Activated CD4-positive, alpha-beta T cell treated with anti-CD3 and anti-CD28 coated beads for 36 hours (primary cell): ENCODE measurements at regions not wholly inside any gene's neighbourhood (a gene's known extent, or its start where the extent isn't known, plus 50 kb on each side); places are given as distances from the start of the nearest gene placed in this dataset.

Source experiments
- ATAC-seq: fragments of 200-7000 bp; cut with Tn5 transposase; one replicate; pipeline ENCODE4 v1.10.0; 2021; ENCODE audit warnings: mild to moderate bottlenecking, moderate library complexity
- CTCF ChIA-PET: fragments of 350-600 bp; sonication (Branson Sonifier 250); formaldehyde crosslinking; loops from one replicate; lab custom pipeline; 2021; ENCODE audit warnings: antibody characterized with exemption; lab: Charles Lee
- POLR2A ChIA-PET: fragments of 350-600 bp; sonication (Branson Sonifier 250); formaldehyde crosslinking; loops from one replicate; lab custom pipeline; 2021; ENCODE audit warnings: antibody characterized with exemption, inconsistent platforms; lab: Charles Lee
- DNase-seq: peaks from one replicate; pipeline ENCODE4 v3.0.0-alpha.2; 2020
- H3K27ac Mint-ChIP-seq: one replicate; pipeline ENCODE4 v1.8.0; 2021; ENCODE audit warnings: mixed read lengths
- H3K27me3 Mint-ChIP-seq: one replicate; pipeline ENCODE4 v1.8.0; 2021; ENCODE audit warnings: mixed read lengths
- H3K36me3 Mint-ChIP-seq: one replicate; pipeline ENCODE4 v1.8.0; 2021; ENCODE audit warnings: low read depth, mixed read lengths
- H3K4me1 Mint-ChIP-seq: one replicate; pipeline ENCODE4 v1.8.0; 2021; ENCODE audit warnings: mixed read lengths
- H3K4me3 Mint-ChIP-seq: one replicate; pipeline ENCODE4 v1.8.0; 2021; ENCODE audit warnings: mild to moderate bottlenecking, moderate library complexity, mixed read lengths
- H3K9me3 Mint-ChIP-seq: one replicate; pipeline ENCODE4 v1.8.0; 2021; ENCODE audit warnings: low read depth, mixed read lengths
- intact Hi-C, 2 experiments: fragments of 100-400 bp; cut with DNase I in 1 of 2; cut with micrococcal nuclease in 1 of 2; formaldehyde crosslinking; loops; one replicate each; pipeline versions ENCODE4 v1.14.2 to v1.15.1; 2022 to 2024; cut with DNase I, micrococcal nuclease

DNA sequence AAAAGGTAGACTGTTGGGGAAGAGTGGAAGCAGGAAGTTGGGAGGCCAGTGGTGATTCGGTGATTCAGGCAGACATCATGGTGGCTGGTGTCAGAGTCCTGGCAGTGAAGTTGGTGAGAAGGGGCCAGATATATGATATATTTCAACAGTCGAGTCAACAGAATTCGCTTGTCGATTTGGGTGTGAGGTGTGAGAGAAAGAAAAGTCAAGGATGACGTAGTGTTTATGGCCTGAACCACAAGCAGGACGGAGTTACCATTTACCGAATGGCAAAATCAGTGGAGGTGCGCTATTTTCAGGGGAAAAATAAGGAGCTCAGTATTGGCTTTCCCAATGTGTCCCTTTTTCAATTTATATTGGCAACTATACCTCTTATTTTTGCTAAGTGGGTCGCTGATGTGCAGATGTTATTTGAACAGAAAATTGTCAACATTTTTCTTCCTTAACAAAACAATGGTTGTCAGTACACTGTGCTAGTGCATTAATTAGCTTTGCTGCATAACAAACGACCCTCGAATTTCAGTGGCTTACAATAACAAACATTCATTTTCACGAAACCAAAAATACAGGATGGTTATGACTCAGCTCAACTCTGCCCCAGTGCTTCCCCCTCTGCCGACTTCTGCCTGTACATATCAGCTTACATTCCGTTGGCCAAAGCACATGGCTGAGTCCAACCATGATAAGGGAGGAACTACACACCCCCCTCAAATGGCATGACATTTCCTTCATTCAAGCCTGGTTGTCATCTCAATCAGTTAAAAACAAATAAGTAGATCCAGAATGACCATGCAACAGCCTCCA is 255.0 kb upstream of the ZFP64 start:
- no peak overlapping the region for H3K4me3 Mint-ChIP-seq
- no peaks in the 10 kb centered on the region for H3K27me3 Mint-ChIP-seq
- intact Hi-C loops: no loop called here
- no peaks in the 10 kb centered on the region for H3K4me1 Mint-ChIP-seq
- no peaks in the 10 kb centered on the region for H3K36me3 Mint-ChIP-seq
- DNase-seq (no peak), ATAC-seq (no peak)
- ChIA-PET POLR2A (no interaction called here), CTCF (interaction anchor here (1.1 to 1.7 kb wide), 2 partner anchors 20 to 31 kb away, joined by 4 to 7 read pairs; no protein-coding TSS in a partner anchor)
- H3K9me3 Mint-ChIP-seq: no peaks in the 10 kb centered on the region
- no peak overlapping the region for H3K27ac Mint-ChIP-seq

- H3K27me3 Mint-ChIP-seq: no peaks in the 10 kb centered on the region
- no peaks in the 10 kb centered on the region for H3K36me3 Mint-ChIP-seq
- CTCF ChIA-PET: no interaction called here
- ATAC-seq (no peak), DNase-seq (no peak)
- no peak overlapping the region for H3K27ac Mint-ChIP-seq
- intact Hi-C loops: no loop called here
- H3K9me3 Mint-ChIP-seq: no peaks in the 10 kb centered on the region
- POLR2A ChIA-PET: no interaction called here
- no peaks in the 10 kb centered on the region for H3K4me1 Mint-ChIP-seq
- H3K4me3 Mint-ChIP-seq: no peak overlapping the region
Observed at GRCh38 chr20:52444455-52444854, 252.9 kb upstream of the ZFP64 start.

DNA sequence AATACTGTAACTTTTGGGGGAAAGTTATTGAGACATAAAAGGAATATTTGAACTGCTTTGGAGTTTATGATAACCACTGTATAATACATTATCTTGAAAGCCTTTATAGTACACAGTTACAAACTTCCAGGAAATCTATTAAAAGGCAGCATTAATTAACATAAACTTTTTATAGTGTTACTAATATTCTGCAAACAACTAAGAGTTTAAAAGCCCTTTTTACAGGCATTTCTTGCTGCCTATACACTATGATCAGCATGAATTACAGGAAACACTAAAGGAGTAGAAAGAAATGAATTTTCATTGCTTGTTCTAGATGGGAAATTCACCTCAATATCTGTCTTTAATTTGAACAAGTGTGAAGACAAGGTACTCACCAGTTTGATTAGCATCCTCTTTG is 252.3 kb upstream of the ZFP64 start:
- Mint-ChIP-seq H3K27ac (no peak overlapping the region), H3K4me1 (no peaks in the 10 kb centered on the region), H3K36me3 (no peaks in the 10 kb centered on the region), H3K9me3 (no peaks in the 10 kb centered on the region), H3K27me3 (no peaks in the 10 kb centered on the region), H3K4me3 (no peak overlapping the region)
- ATAC-seq (no peak), DNase-seq (no peak)
- POLR2A ChIA-PET: no interaction called here
- CTCF ChIA-PET: no interaction called here
- intact Hi-C loops: no loop called here

DNA sequence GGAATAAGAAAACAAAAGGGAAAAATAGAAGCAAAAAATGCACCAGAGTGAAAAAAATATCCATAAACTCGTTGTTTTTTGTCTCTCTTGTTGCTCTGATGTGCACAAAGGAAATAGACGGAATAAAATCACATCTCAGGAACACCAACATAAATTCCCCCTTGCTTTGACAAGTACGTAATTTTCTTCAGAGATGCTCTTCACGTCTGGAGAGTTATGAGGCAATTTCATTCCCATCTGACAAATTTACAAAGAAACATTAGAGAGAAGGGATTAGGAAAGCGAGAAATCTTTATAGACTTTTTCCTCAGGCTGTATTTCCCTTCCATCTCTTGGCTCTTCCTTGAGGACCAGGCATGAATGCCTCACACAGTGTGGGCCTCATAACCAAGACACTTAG is 250.1 kb upstream of the ZFP64 start:
- no peaks in the 10 kb centered on the region for H3K36me3 Mint-ChIP-seq
- no peaks in the 10 kb centered on the region for H3K27me3 Mint-ChIP-seq
- no peaks in the 10 kb centered on the region for H3K4me1 Mint-ChIP-seq
- CTCF ChIA-PET: no interaction called here
- no peak overlapping the region for H3K27ac Mint-ChIP-seq
- DNase-seq: no peak
- H3K9me3 Mint-ChIP-seq: no peaks in the 10 kb centered on the region
- no peak overlapping the region for H3K4me3 Mint-ChIP-seq
- ATAC-seq: no peak
- intact Hi-C loops: no loop called here
- POLR2A ChIA-PET: no interaction called here

GRCh38 chr20:52439375-52439774 is 247.8 kb upstream of the ZFP64 start:
- Mint-ChIP-seq H3K4me1 (no peaks in the 10 kb centered on the region), H3K27me3 (no peaks in the 10 kb centered on the region), H3K36me3 (no peaks in the 10 kb centered on the region), H3K4me3 (no peak overlapping the region), H3K27ac (no peak overlapping the region), H3K9me3 (no peaks in the 10 kb centered on the region)
- intact Hi-C loops: no loop called here
- ChIA-PET POLR2A (no interaction called here), CTCF (no interaction called here)
- DNase-seq (no peak), ATAC-seq (no peak)

GRCh38 chr20:52438326-52438963 is 246.9 kb upstream of the ZFP64 start:
- intact Hi-C loops: no loop called here
- ChIA-PET CTCF (interaction anchor here (0.6 to 0.7 kb wide), 2 partner anchors 41 to 78 kb away, joined by 3 read pairs; no protein-coding TSS in a partner anchor), POLR2A (no interaction called here)
- Mint-ChIP-seq H3K27me3 (no peaks in the 10 kb centered on the region), H3K4me1 (no peaks in the 10 kb centered on the region), H3K9me3 (no peaks in the 10 kb centered on the region), H3K36me3 (no peaks in the 10 kb centered on the region), H3K4me3 (no peak overlapping the region), H3K27ac (no peak overlapping the region)
- ATAC-seq (no peak), DNase-seq (no peak)

DNA sequence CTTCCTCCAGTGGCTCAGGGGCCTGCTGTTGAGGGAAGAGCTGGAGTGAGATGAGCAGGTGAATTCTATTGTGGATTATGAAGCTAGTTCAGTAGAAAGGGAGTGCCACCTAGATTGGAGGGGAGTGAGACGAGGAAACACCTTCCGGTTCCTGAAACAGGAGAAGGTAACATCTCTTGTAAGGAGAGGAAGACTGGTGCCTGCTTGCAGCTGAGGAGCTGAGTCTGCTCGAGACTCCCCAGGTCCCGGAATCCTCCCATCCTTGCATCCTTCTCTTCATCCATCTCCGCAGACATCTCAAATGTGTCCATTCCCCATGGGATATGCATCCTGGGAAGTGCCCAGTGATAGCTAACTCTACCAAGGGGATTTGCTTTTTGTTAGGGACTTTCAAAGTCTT is 242.9 kb upstream of the ZFP64 start:
- ChIA-PET POLR2A (interaction anchor here (0.9 kb wide), 1 partner anchor 161 kb away, joined by 3 read pairs; no protein-coding TSS in a partner anchor), CTCF (interaction anchor here (0.7 kb wide), 1 partner anchor 174 kb away, joined by 5 read pairs; no protein-coding TSS in a partner anchor)
- Mint-ChIP-seq H3K9me3 (peaks cover 11% of the 10 kb centered on the region), H3K27ac (no peak overlapping the region), H3K27me3 (no peaks in the 10 kb centered on the region), H3K4me3 (no peak overlapping the region), H3K36me3 (no peaks in the 10 kb centered on the region), H3K4me1 (no peaks in the 10 kb centered on the region)
- DNase-seq (no peak), ATAC-seq (no peak)
- intact Hi-C loops: no loop called here

GRCh38 chr20:52434041-52434425 is 242.5 kb upstream of the ZFP64 start:
- H3K4me1 Mint-ChIP-seq: no peaks in the 10 kb centered on the region
- H3K27ac Mint-ChIP-seq: no peak overlapping the region
- ATAC-seq (no peak), DNase-seq (no peak)
- no peaks in the 10 kb centered on the region for H3K27me3 Mint-ChIP-seq
- ChIA-PET CTCF (interaction anchor here (0.7 kb wide), 1 partner anchor 174 kb away, joined by 5 read pairs; no protein-coding TSS in a partner anchor), POLR2A (interaction anchor here (0.9 kb wide), 1 partner anchor 161 kb away, joined by 3 read pairs; no protein-coding TSS in a partner anchor)
- intact Hi-C loops: no loop called here
- H3K4me3 Mint-ChIP-seq: no peak overlapping the region
- H3K9me3 Mint-ChIP-seq: peaks cover 15% of the 10 kb centered on the region
- H3K36me3 Mint-ChIP-seq: no peaks in the 10 kb centered on the region

DNA sequence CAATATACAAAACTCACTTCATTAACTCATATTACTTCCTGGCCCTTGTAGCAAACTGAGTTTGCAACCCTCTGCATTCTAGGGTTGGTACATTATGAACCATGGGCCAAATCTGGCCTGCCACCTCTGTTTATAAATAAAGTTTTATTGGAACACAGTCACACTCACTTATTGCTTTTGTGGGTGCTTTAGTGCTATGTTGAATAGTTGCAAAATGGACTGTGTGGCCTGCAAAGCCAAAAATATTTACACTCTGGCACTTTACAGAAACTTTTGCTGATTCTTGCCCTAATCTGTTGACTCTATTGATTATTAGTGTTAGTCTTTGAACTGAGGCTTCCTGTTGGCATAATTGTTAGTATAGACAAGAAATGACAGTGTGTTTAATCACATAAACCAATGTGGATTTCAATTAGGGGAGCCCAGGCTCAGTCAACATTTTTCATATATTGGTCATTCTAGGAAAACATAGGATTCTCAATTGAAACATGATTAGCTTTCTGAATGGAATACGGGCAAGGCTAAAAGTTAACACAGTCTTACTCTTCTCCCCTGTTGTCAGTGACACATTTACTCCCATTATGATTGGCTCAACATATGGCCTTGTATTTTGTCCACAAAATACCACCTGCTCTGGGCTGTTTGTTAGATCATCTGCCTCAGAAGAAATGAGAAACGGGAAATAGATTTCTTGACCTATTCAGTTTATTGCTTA is 241.9 kb upstream of the ZFP64 start:
- Mint-ChIP-seq H3K27me3 (no peaks in the 10 kb centered on the region), H3K27ac (no peak overlapping the region), H3K4me3 (no peak overlapping the region), H3K9me3 (peaks cover 15% of the 10 kb centered on the region), H3K36me3 (no peaks in the 10 kb centered on the region), H3K4me1 (no peaks in the 10 kb centered on the region)
- DNase-seq (no peak), ATAC-seq (no peak)
- POLR2A ChIA-PET: no interaction called here
- CTCF ChIA-PET: interaction anchor here (0.7 kb wide), 1 partner anchor 173 kb away, joined by 5 read pairs; no protein-coding TSS in a partner anchor
- intact Hi-C loops: no loop called here

GRCh38 chr20:52432740-52433139 is 241.2 kb upstream of the ZFP64 start:
- Mint-ChIP-seq H3K36me3 (no peaks in the 10 kb centered on the region), H3K4me1 (no peaks in the 10 kb centered on the region), H3K27me3 (no peaks in the 10 kb centered on the region), H3K27ac (no peak overlapping the region), H3K4me3 (no peak overlapping the region), H3K9me3 (peaks cover 15% of the 10 kb centered on the region)
- DNase-seq (no peak), ATAC-seq (no peak)
- ChIA-PET POLR2A (no interaction called here), CTCF (no interaction called here)
- intact Hi-C loops: no loop called here

GRCh38 chr20:52429029-52429428 is 237.4 kb upstream of the ZFP64 start:
- no peak for DNase-seq
- Mint-ChIP-seq H3K36me3 (no peaks in the 10 kb centered on the region), H3K4me3 (no peak overlapping the region), H3K27me3 (no peaks in the 10 kb centered on the region), H3K27ac (no peak overlapping the region), H3K4me1 (peaks cover 12% of the 10 kb centered on the region), H3K9me3 (peaks cover 15% of the 10 kb centered on the region)
- ATAC-seq: no peak
- ChIA-PET CTCF (interaction anchor here (0.6 kb wide), 1 partner anchor 115 kb away, joined by 3 read pairs; no protein-coding TSS in a partner anchor), POLR2A (no interaction called here)
- intact Hi-C loops: no loop called here
